Pancreas (tissue), 10 donors: ENCODE measurements at regions not wholly inside any gene's neighbourhood (a gene's known extent, or its start where the extent isn't known, plus 50 kb on each side); places are given as distances from the start of the nearest gene placed in this dataset.

Source experiments
- ATAC-seq, 4 donors: fragments of 200-7000 bp; cut with Tn5 transposase; one replicate each; pipeline versions ENCODE4 v1.8.0 to v1.9.1; 2020; ENCODE audit warnings: mild to moderate bottlenecking in 4 of 4, moderate library complexity in 4 of 4
- DNase-seq, 6 donors: peaks; one replicate each; pipeline ENCODE4 v3.0.0-alpha.2; 2020
- FAIRE-seq: peaks from 2 replicates; lab custom pipeline; 2012; peaks lifted over from hg19 to GRCh38; lab: Jason Lieb, UNC
- H3K27ac ChIP-seq, 4 donors: fragments of 200-600 bp; sonication (generic); 1 replicate in 3 of 4; 2 replicates in 1 of 4; pipeline versions ENCODE4 v1.5.0 to v1.8.0; 2020
- H3K27me3 ChIP-seq, 4 donors: fragments of 200-600 bp; one replicate each; pipeline ENCODE4 v1.8.0; 2021
- H3K36me3 ChIP-seq, 3 donors: fragments of 200-600 bp; sonication (generic) in 1 of 3; one replicate each; pipeline versions ENCODE4 v1.5.0 to v1.8.0; 2020 to 2021
- H3K4me1 ChIP-seq, 3 donors: fragments of 200-600 bp; one replicate each; pipeline ENCODE4 v1.8.0; 2021
- H3K4me3 ChIP-seq, 4 donors: fragments of 200-600 bp; sonication (generic) in 2 of 4; one replicate each; pipeline versions ENCODE4 v1.5.0 to v1.8.0; 2020 to 2021
- H3K9me3 ChIP-seq, 4 donors: fragments of 200-600 bp; one replicate each; pipeline ENCODE4 v1.8.0; 2021
- CTCF ChIP-seq, 4 donors: fragments of 200-600 bp; sonication (generic) in 3 of 4; IDR thresholded peaks; one replicate each; pipeline versions ENCODE4 v1.5.0 to v1.8.0; 2021; ENCODE audit warnings: antibody characterized with exemption in 4 of 4
- WGBS, 2 donors: extraction: QIAGEN DNeasy Blood & Tissue Kit; methylation state at CpG; one replicate each; pipeline ENCODE4 v1.1.7; 2013; 5-methylcytosine and 5-hydroxymethylcytosine counted together
- intact Hi-C, 3 donors: fragments of 100-400 bp; cut with DNase I; formaldehyde crosslinking; loops; one replicate each; pipeline versions ENCODE4 v1.11.1 to v1.14.2; 2022
- donor health status: healthy with polysubstance abuse.
- donor health status: DM: no; HTN: no; CAD: no; lungs with moderate emphysema.
- donor health status: DM: no; HTN: no; CAD: no.
- donor health status: control.
- donor health status: control.
- donor health status: Bipolar disorder and iron deficiency.
- donor health status: DM: yes; HTN: yes; CAD: no.
- donor health status: DM: no; HTN: no; CAD: no.
- donor health status: DM: no; HTN: no; CAD: no.
- donor health status: DM: yes; HTN: yes; CAD: no.

DNA sequence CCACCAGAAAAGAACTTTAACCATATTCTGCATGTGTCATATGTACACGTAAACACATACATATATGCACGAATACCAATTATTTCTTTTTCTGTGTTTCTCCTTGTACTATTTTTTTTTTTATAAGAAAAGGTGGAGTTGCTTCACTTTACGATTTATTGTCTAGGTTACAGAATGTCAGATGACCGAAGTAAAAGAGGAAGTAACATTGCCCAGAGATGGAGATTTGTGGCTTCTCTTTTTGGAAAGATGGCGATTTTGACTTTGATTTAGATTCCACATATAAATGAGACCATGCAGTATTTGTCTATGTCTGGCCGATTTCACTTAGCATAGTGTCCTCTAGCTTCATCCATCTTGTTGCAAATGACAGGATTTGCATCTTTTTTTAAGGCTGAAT lies 293.1 kb downstream of the SV2B start:
- Histone ChIP-seq H3K27ac (no peak overlapping the region), H3K9me3 (no peaks in the 10 kb centered on the region), H3K4me3 (no peak overlapping the region), H3K36me3 (no peaks in the 10 kb centered on the region), H3K27me3 (peaks cover 0 to 4% (median 0%) of the 10 kb centered on the region in 4 donors), H3K4me1 (no peaks in the 10 kb centered on the region)
- WGBS, 2 donors: 60 to 83% methylated on average over 6 of the region's 6 CpGs
- TF ChIP-seq CTCF (IDR thresholded peaks at IDR 0.05): no peak
- no peak for FAIRE-seq
- intact Hi-C loops: no loop called here
- ATAC-seq: no peak
- no peak for DNase-seq

DNA sequence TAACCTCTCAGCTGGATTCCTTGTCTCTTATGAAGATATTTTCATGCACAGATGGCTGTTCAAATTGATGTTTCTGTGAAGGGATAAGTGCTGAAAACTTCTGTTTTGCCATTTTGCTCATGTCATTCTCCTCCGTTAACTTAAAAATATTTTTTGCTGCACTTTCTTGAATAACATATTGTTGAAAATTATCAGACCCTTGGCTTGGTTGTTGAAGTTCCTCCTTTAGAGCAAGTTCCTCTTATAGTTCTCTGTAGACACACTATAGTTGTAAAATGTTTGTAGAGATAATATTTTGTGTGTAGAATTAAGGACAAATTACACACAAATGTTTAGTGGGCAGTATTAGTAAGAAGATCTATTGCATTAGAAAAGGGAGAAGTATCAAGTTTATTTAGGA lies 300.4 kb downstream of the SV2B start:
- ATAC-seq: no peak

DNA sequence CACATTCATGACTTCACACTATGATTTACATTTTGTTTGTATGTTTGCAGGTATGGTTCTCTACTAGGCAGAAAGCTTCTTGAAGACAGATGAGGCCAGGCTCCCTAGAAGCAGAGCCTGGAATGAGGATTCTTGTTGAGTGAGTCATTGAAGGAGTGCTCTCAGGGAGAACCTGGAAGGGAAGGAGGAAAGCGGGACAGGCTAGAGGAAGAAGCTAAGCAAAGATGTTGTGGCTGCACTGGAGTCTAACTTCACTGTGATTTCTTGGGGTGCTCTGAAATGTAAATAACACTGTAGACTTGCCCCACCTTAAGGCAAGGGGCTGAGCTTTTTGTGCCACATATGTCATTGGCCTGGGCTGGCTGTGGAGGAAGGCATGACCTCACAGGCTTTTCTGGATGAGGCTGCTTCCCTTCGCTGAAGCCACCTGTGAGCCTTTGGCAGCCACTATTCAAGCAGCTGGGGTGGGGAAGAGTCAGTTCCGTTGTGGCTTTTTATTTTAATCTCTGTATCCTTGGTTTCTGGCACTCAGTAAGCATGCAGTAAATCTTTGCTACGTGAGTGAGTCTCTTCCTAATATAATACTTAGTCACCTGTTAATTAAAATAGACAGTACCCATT lies 307.3 kb downstream of the SV2B start:
- intact Hi-C loops: no loop called here
- no peak for FAIRE-seq
- peak in 3 of 4 donors; percentile 44 to 58 (median 52) for ATAC-seq
- H3K27me3 ChIP-seq: no peaks in the 10 kb centered on the region
- H3K9me3 ChIP-seq: no peaks in the 10 kb centered on the region
- no peak for DNase-seq
- WGBS, 2 donors: 39 to 49% methylated on average over 4 of the region's 4 CpGs
- peaks cover 0 to 7% (median 0%) of the 10 kb centered on the region in 3 donors for H3K4me1 ChIP-seq
- no peak for TF ChIP-seq CTCF (IDR thresholded peaks at IDR 0.05)
- no peaks in the 10 kb centered on the region for H3K36me3 ChIP-seq
- H3K4me3 ChIP-seq: no peak overlapping the region
- H3K27ac ChIP-seq: peak overlapping the region in 2 of 4 donors; percentile 59 to 61

More for the DNA sequence above, 300.4 kb downstream of the SV2B start:
- FAIRE-seq: no peak
- Histone ChIP-seq H3K27ac (no peak overlapping the region), H3K9me3 (no peaks in the 10 kb centered on the region), H3K36me3 (no peaks in the 10 kb centered on the region), H3K27me3 (no peaks in the 10 kb centered on the region), H3K4me1 (no peaks in the 10 kb centered on the region), H3K4me3 (no peak overlapping the region)
- TF ChIP-seq CTCF (IDR thresholded peaks at IDR 0.05): no peak
- WGBS, 2 donors: 89 to 100% methylated on average over 1 of the region's 1 CpG
- intact Hi-C loops: no loop called here
- no peak for DNase-seq

DNA sequence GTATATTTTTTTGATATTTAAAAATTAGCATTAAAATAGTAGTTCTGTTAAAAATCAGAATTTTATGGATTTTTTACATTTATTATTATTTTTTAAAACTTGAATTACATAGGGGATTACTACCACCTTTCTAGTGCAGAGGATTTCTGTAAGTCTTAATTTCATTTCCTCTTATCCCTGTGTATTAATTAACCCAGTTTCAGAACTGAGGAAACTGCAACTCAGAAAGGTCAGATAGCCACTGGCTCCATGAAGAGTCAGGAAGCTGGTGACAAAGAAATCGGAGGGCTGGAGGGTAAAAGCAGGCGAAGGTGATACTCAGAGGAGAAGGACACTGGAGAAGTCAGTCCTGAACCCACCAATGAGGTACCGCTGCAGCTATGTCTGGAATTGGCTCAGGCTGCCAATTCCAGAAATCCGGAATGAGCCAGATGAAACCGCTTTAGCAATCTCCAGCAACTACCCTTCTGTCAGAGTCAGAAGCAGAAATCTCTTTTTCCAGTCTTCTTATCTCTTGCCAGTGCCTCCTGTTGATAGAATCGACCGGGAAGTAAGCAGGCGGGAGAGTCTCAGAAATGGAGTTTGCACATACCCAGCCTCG lies 308.5 kb downstream of the SV2B start:
- no peak for TF ChIP-seq CTCF (IDR thresholded peaks at IDR 0.05)
- Histone ChIP-seq H3K9me3 (no peaks in the 10 kb centered on the region), H3K27ac (peak overlapping the region in 3 of 4 donors; percentile 23 to 61 (median 59)), H3K4me3 (peak overlapping the region in 2 of 4 donors; percentile 7 to 10), H3K27me3 (no peaks in the 10 kb centered on the region), H3K36me3 (no peaks in the 10 kb centered on the region), H3K4me1 (peaks cover 0 to 7% (median 0%) of the 10 kb centered on the region in 3 donors)
- FAIRE-seq: no peak
- ATAC-seq: peak; percentile 73 to 88 (median 80)
- intact Hi-C loops: no loop called here
- DNase-seq: peak in 3 of 6 donors; percentile 18 to 55 (median 26)
- WGBS, 2 donors: 8 to 9% methylated on average over 9 of the region's 9 CpGs

DNA sequence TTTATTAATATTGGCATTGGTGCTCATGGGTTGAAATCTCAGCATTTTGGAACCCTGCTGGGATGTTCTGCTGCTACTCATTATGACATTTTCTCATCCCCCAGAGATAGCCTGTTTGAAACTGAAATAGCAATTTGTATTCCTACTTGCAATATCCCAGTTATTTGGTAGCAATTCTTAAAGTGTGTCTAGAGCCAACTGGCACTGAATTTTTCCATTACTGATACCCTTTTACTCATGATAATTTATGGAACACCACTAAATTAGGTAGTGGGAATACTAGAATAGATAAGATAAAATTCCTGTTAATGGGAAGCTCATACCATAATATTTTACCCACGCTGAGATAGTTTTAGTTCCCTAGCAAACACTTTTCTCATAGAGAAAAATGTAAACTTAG lies 309.3 kb downstream of the SV2B start:
- H3K36me3 ChIP-seq: no peaks in the 10 kb centered on the region
- ATAC-seq: no peak
- intact Hi-C loops: no loop called here
- WGBS, 2 donors: 15 to 37% methylated on average over 1 of the region's 1 CpG
- no peak for DNase-seq
- FAIRE-seq: no peak
- peak overlapping the region in 2 of 4 donors; percentile 7 to 10 for H3K4me3 ChIP-seq
- H3K4me1 ChIP-seq: peaks cover 0 to 7% (median 0%) of the 10 kb centered on the region in 3 donors
- no peaks in the 10 kb centered on the region for H3K9me3 ChIP-seq
- H3K27me3 ChIP-seq: no peaks in the 10 kb centered on the region
- peak overlapping the region in 2 of 4 donors; percentile 59 to 61 for H3K27ac ChIP-seq
- TF ChIP-seq CTCF (IDR thresholded peaks at IDR 0.05): no peak
